Amniotic stem cell (primary cell): ENCODE measurements at regions not wholly inside any gene's neighbourhood (a gene's known extent, or its start where the extent isn't known, plus 50 kb on each side); places are given as distances from the start of the nearest gene placed in this dataset.

ENCODE experiments used
- DNase-seq: peaks from one replicate; lab custom pipeline; 2025; lab: John Stamatoyannopoulos, UW

DNA sequence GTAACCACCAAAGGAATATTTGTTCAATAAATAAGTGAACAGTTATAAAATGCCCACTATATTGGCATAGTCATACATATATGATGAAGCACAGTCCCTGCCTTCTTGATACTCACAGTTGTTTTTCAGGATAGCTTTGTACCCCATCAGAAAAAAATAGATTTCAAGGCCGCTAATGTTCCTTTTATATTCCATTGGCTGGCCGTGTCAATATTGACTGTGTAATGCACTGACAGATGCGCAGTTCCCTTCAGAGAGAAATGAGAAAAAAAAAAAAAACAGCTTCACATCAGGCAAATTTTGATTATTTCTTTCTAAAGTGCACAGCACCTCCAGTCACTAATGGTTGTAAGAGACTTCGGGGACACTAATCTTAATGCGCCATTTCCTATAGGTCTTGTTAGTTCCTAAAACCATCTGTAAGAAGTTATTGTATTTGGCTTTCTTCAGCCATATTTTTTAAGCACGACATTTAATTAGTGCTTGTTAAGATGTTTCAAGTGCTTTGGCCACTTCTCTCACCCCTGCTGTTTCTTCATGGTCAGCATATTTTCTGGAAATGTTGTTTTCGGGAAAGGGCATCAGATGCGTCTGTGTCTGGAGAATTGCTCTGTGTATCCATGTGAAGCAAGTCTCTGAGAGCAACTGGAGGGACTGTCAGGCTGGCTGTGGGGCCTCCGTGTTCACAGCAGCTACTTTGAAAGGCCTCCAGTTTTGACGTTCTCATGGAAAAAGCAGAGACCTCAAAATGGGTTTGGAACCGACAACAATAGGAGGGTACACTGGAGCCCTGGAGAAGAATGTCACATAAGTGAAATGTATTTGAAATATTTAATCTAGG, 378.3 kb downstream of the MTX2 start:
- DNase-seq, result no peak

DNA sequence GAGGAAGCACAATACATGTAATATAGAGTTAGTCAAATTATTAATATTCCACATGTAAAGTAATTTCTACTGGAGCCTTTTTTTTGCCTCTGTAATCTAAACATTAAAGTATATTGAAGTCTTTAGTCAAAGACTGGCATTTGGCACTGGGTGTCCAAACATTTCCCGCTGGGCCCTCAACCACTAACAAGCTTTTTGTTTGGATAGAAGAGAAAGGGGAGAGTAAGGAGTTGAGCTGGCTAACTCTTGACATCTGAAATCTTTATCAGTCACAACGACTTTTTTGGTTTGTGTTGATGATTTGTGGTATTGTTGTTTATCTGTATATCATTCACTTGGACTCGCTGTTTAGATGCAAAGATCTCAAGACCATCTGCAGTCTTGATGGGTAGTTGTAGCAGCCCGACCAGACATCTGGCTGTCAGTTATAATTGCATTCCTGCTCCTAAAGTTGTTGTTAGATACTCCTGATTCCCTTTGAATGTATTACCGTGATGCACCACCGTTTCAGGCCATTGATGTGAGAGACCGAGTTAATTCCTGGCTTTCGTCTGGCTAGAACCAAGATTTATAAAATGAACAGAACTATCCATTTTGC, 379.6 kb downstream of the MTX2 start:
- no peak for DNase-seq

DNA sequence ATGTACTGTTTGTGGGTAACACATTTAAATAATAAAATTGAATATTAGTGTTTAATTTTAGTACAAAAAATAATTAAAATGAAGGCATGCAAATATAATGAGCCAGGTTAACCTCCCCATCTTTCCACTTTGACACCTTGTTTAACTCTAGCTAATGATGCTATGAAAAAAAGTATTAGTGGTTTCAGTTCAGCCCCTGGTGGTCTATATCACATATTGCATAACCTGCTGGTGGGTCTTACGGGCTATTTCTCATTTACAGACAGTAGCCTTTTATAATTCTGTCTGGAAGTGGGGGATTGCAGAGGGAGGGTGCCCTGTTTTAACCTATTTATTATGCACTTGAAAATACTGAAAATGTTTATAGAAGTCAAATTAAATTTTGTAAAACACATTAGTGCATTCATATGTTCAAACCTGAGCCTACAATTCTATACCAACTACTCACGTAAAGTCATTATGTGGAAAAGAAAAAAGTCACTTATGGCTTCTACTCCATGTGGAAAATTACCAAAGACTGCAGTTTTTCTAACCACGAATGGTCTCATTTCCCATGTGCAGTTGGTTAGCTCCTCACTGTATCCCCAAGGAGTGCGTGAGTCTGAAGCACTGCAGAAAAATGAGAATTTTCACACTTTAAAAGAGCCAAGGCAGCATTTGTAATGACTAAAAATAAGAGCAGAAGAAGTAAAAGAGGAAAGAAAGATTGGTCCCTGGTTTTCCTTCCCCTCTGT, 381.0 kb downstream of the MTX2 start:
- no peak for DNase-seq

DNA sequence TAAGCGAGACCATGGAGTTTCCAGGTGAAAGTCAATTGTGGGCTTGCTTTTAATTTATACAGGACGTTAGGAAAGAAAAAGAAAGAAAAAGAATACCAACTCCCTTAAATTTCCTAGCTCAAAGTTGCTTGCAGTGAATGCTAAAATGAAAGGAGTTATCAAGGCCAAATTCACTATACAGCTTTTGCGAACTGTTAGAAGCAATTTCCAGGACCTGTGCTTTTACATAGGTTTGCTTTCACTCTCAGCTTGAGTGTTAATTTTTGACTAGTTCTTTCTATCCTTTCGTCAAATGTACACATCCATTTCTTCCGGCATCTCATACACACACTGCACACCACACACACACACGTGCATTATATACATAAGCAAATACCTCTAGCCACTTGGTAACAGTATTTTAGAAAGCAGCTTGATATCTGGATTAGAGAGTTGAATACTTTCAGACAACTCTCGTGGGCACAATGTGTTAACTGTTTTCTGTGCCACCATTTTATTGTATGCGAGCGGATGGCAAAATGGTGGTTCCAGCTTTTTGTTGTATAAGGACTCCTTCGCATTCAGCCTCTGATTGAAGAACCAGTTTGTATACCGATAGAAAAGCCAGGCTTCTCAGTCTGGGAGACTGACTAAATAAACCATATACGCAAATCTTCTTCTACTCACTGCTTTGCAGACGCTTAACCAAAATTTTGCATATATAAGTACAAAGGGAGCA, 381.8 kb downstream of the MTX2 start:
- DNase-seq, result no peak

DNA sequence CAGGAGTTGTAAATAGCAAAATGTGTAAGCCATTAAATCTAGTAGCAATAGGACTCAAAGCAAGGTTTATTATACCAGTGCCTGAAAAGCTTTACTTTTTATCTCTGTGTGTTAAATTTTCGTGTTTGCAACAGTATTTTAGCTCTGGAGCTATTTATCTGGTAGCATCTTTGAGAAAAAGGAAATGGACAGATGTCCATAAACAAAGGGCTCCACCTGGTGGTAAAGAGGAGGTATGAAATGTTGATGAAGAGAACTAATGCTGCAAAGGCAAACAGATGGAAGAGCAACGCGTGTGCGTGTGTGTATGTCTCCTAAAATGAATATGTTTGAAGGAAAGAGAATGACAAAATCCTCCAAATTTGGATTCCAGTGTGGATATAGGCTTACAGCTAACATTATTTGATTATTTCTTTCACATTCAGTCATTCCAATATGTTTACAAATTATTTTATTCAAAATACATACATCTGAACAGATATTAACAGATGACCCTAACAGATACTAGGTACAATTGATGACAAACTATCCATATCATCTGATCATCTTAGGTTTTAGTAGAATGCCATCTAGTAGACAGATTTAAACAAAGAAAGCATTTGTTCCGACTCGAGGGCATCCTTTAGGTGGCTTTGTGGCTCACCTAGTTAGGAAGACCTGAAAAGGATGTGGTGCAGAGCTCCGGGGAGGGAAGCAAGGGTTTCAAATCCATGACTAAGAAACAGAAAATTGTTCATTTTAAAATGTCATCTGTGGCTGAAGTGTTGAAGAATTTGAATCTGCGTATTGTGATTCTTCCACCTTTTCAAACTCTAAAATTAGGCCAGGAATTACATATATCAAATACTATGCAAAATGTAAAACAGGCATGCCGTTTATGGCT, 383.3 kb downstream of the MTX2 start:
- no peak for DNase-seq

DNA sequence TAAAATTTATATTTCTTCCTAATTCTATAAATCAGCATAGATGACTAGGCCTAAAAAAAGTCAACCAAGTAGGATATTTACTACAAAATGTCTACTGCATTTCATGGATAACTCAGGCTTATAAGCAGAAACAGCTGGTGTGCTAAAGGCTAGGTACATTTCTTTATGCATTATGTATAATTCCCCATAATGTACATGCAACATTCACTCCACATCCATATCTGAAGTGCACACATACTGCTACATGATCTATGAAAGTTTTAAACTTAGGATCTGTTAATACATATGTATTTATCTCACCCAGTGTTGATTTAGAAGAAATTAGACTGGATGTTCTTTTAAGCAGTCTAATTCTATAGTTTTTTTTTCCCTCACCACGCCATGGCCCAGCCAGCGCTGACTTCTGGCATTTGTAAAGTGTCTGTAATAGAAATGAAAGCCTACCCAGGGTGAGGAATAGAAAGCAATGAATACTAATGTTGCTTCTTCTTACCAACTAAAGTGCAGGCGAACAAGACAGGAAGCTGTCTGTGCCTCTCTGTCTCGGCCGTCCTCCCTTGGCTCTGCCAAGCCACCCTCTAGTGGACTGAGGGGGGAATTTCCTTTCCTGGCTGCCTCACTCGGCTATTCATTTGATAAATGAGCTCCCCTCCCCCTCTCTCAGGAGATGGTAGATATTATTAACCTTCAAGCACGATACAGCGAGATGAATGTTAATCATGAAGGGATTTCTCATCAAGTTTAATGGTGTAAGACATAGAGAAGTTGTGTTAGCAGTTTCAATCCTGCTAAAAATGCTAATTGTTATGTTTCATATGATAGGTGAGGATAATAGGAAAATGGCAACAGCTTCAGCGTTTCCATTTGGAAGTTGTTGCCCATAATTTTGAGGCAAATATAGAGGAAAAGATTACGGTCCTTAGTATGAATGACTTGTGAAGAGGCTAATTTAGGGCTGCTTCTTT, 384.5 kb downstream of the MTX2 start:
- peak; percentile 31 for DNase-seq

DNA sequence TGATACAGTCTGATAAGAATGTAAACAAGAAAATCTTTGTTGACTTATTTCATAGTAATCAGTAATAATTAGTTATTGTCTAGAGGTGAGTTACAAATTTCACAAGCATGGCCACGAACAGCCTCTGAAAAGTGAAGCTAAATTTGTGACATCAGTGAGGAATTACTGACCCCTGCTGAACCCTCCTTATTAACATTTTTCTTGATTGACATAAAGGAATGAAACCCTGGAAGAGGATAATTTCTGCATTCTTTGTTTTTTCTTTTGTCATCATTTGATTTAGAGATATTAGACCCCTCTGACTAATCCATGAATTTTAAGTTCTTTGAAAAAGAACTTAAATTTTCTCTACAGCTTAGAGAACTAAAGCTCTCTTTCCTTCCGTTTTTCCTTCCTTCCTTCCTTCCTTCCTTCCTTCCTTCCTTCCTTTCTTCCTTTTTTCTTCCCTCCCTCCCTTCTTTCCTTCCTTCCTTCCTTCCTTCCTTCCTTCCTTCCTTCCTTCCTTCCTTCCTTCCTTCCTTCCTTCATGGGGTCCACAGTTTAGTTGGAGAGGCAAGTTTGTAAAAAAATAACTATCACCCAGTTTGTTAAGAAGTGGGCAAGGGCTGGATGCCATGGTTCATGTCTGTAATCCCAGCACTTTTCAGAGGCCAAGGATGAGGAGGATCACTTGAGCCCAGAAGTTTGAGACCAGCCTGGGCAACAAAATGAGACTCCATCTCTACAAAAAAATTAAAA, 387.0 kb downstream of the MTX2 start:
- no peak for DNase-seq

DNA sequence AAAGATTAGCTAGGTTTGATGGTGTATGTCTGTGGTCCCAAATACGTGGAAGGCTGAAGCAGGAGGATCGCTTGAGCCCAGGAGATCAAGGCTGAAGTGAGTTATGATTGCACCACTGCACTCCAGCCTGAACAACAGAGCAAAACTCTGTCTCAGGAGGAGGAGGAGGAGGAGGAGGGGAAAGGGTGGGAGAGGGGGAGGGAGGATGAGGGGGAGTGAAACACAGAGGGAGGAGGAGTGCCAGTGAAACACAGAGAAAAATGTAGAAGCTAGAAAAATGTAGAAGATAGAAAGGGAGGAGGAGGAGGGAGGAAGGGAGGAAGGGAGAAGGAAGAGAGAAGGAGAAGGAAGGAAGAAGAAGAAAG, 387.5 kb downstream of the MTX2 start:
- DNase-seq, result no peak

DNA sequence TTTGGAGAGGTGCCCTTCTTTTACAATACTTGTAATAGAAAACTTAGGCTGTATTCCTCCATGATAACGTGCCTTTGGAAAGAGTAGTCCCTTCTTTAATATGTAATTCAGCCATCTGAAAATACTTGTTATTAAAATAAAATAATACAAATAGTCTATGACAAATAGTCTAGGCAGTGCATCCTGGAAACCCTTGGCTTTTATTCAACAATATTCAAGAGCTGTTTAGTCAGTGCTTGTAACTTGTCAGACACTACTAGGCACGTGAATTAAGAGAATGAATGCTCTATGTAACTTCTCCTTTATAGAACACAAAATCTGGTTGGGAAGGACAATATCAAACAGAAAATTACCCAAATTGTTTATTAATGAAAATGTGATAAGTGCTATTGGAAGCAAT, 388.2 kb downstream of the MTX2 start:
- DNase-seq, result no peak

DNA sequence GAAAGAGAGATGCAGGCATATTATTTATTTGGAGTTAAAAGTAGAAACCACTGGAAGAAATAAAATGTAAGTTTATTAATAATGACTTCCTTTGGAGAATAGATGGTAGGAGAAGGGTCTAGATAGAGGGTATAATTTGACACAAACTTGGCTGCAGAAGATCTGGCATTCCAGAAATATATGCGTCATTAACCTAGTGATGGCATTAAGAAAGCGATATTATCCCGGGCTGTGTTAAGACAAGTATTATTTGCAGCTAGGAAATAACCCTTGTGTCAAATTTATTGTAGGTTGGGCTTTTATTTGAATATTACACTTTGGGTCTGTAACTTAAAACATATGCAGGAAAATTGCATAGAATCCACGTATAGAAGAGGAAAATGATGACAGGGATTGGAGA, 389.5 kb downstream of the MTX2 start:
- DNase-seq, result no peak

DNA sequence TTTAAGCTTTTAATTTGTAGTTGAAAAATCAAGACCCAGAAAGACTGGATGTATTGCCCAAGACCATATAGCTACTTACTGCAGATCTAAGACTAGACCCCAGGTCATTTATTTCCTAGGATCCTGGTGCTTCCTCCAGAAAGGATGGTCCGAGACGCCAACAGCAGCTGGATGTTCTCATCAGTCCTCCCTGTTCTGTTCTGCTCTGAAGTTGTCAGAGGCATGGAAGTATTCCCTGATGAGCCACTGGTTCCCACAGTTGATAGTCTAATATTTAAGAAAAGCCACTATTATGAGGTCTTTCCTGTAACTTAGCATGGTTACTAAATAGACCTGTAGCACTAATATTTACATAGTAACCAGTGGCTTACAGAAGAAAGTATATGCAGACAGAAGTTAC, 393.5 kb downstream of the MTX2 start:
- DNase-seq, result no peak

DNA sequence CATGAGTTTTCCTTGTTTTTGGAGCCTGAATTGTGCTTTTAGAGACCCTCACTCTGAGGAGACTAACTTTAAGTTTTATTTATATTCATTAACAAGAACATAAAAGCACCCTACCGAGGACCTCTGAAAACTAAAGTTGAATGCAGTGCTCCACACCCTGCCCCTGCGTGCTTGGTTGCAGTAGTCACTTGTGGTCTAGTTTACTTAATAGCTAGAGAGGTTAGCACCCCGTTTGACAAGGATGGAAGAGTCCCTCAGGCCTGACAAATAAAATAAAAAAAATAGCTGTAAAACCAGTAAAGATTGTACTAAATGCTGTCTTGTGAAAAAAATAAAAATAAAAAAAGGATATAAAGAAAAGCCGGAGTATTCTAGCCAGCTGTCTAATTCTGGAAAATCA, 395.2 kb downstream of the MTX2 start:
- DNase-seq, result no peak

DNA sequence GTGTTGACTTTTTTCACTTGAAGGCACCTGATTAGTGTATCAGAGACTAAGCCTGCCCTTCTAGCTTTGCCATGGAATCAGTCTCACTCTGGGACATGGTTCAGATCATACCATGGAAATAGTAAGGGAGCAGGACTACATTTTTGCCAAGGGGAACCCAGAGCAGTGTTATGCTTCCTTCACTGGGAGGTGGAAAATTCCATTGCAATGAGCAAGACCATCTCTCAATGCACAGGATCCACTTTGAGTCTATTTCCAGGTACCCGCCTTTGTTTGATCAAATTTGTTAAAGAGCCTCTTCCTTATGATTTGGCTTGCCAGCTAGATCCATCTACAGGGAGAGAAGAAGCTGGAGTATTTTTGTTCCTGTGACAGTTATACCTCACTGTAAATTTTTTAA, 395.8 kb downstream of the MTX2 start:
- no peak for DNase-seq

DNA sequence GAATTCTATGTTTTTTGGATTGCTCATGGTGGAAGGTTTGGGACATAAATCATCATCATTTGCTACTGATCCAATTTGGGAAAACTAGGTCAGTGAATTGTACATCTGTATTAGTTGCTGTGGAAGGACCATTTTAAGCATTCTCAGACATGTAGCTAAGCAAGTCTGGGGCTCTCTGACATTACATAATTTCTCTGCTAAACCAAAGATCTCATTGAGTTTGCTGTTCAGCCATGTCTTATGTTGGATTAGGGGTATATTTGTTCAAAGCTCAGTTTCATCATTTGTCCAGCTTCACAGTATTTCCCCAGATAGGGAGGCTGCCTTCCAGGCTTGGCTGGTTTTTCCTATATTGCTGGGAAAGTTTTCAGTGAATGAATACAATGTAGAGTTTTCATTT, 399.7 kb downstream of the MTX2 start:
- DNase-seq, result no peak

DNA sequence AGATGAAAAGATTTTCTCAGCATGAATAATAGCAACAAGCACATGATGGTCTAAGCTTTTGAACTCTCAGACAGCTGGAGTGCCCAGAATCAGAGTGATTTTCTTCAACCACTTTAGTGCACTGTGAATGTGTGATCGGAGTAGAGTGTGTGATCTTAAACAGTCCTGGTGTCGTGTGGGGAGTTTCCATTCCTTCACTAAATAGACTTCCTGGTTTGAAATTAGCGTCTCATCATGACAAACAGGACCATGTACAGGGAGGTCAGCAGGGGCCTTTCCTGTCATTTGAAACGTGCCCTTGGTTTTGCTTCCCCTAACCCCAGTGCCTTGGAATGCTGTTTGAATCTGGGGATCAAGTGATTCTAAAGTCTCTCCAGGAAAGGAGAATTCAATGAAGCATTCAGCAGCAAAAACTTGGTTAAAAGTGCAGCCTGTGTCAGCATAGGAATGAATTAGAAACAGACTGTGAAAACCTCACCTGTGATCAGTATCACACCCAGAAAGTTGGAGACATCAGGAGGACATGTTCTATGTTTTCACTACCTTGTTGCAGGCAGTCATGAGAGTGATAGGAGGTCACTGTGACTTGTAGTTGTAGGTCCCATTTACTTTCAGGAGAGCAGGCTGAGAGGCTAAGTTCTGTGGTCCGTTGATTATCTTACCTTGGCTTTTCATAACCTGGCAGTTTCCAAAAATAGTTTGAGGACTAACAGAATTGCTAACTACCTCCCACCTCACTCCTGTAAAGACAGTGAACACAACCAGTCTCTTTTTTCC, 400.3 kb downstream of the MTX2 start:
- DNase-seq, result no peak

DNA sequence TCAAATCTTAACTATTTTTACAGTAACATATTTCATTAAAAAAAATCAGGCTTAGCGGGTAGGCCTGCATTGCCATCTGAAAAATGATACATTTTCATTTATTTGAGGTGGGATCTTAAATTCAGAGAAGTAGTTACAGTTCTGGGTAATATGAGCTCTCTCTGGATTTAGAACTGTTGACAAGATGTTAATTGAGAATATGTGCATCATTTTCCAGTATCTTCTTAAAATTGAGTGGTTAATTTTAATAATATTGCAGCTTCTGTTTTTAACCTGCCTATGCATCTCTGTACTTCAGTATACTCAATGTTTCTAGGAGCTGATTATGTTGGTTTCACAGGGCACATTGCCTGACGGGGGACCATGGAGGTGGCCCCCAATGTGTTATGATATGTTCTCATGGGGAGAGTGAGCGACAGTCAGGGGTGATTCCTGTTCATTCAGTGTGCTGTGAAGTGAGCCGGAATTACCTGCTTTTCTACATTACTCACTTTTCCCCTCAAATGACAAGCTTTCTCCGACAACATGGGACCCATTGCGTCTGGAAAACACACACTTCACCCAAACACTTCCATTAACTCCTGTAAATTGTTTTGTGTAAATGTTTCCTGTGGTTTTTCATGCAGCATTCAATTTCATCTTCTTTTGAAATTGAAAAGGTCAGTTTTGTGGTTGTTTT, 406.2 kb downstream of the MTX2 start:
- DNase-seq, result no peak

DNA sequence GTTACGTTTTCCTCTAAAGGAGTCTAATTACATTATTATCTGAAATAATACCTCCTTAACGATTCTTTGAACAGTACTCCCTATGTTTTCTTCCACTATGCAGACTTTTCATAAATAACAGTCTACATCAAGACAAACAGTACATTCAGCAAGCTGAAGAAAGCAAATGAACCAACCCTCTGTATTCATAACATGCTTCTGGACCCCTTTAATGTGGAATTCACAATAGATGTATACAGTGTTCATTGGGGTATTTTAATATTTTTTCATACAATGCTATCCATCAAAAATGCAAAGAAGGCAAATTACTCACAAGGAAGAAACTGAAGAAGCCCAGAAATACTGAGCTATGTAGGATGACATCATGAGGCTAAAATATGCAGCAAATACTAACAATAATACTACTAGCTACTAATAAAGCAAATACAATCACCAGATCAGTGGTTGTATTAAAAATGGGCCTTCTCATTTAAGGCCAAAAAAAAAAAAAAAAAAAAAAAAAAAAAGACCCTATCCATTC, 408.6 kb downstream of the MTX2 start:
- no peak for DNase-seq

DNA sequence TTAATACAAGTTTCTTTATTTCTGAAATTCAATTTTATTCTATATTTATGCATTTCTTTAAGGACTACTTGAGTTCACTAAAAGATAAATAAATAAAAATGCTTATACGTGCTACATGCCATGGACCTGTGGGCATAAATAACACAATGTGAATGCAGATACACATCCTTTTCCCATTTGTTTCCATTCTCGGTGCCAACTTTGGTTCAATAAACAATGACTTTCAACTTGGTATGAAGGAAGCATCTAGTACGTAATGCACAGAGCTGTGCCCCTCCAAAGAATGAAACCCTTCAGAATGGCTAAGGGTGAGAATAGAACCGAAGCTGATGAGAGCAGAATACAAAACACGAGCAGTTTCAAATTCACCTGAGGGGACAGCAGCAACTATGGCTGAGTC, 409.3 kb downstream of the MTX2 start:
- no peak for DNase-seq
